Fibroblast of villous mesenchyme (primary cell): ENCODE measurements at regions not wholly inside any gene's neighbourhood (a gene's known extent, or its start where the extent isn't known, plus 50 kb on each side); places are given as distances from the start of the nearest gene placed in this dataset.
A peak's percentile ranks its signal among the peaks of the same experiment; 100 is the strongest.
"Not testable (repeated sequence)": the region's sequence is repeated elsewhere in the genome, so short reads cannot be mapped to it uniquely, and the experiment has no call there.

ENCODE experiments used
- DNase-seq: peaks from one replicate; pipeline ENCODE4 v3.0.0-alpha.2; 2010; ENCODE audit warnings: low read depth
- H3K4me3 ChIP-seq: 2 replicates; pipeline ENCODE4 v1.5.1; 2011; ENCODE audit warnings: low read depth, mild to moderate bottlenecking, low read length
- TF ChIP-seq, protein P1 (sequence below): IDR thresholded peaks from 2 replicates; pipeline ENCODE4 v1.5.1; 2012; ENCODE audit warnings: low read depth, mild to moderate bottlenecking, low read length; ENCODE audit not compliant: insufficient read depth

DNA sequence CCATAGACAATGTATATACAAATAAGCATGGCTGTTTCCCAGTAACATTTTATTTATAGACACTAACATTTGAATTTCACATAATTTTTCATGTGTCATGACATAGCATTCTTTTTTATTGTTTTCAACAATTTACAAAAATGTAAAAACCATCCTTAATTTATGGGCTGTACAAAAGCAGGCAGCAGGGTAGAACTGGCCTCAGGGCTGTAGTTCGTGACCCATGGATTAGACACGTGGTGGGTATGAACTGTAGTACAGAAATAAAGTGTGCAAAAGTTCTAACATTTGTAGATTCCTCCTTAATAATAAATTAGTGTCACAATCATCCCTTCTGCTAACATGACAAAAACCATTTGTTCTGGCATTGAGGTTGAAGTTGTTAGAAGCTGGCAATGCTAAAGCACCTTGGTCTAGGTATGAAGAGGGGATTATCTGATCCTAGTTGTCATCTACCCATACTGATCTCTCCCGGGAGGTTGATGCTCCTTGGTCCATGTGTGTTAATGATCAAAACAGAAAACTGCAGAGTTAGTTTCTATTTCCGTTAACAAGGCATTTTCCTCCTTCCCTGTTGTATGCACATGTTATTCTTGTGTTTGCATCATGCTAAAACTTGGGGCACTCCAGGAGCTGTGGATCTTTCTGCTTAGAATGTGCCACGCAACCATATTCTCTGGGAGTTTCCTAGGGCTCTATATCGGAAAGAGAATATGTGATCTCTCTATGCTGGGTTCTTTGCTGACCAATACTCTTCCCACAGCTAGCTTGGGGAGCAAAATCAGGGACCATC, 917.6 kb downstream of the TLE1 start:
- no peak for DNase-seq
- no peak overlapping the region for H3K4me3 ChIP-seq
- TF ChIP-seq, protein P1, sequence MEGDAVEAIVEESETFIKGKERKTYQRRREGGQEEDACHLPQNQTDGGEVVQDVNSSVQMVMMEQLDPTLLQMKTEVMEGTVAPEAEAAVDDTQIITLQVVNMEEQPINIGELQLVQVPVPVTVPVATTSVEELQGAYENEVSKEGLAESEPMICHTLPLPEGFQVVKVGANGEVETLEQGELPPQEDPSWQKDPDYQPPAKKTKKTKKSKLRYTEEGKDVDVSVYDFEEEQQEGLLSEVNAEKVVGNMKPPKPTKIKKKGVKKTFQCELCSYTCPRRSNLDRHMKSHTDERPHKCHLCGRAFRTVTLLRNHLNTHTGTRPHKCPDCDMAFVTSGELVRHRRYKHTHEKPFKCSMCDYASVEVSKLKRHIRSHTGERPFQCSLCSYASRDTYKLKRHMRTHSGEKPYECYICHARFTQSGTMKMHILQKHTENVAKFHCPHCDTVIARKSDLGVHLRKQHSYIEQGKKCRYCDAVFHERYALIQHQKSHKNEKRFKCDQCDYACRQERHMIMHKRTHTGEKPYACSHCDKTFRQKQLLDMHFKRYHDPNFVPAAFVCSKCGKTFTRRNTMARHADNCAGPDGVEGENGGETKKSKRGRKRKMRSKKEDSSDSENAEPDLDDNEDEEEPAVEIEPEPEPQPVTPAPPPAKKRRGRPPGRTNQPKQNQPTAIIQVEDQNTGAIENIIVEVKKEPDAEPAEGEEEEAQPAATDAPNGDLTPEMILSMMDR, result no peak

DNA sequence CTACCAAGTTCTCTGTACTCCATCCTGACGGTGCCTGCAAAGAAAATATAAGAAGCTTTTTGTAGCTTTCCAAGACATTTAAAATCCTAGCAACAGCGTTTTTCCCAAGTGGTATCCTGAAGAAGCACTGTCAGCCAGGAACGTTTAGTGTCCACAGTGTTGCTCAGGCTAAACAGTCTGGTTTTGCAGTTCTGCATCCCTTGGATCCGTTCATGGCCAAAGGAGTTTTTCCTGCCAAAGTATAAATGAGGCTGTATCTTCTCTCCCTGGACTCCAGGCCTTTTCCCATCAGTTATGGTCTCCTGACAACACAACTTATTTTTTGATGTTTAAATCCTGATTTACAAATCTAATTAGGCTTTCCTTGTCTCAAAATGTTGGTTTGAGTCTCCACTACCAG, 925.8 kb downstream of the TLE1 start:
- TF ChIP-seq, protein P1, result no peak
- DNase-seq, result no peak
- H3K4me3 ChIP-seq, result no peak overlapping the region

DNA sequence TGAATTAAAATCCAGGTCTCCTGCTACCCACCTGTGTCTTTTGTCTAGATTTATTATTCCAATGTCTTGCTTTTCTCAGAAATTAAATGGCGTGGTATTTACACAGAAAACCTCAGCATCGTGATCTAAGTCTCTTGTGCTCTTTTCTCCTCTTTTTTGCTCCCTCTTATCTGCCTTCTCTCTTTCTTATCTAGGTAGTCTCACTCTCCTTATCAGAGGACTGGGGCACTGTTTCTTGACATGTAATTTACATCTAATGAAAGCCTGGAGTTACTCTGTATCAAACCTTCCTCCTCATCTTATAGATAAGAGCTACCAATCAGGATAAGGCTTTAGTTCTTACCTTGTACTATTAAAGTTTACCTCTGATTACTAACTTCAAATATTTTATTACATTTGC, 933.8 kb downstream of the TLE1 start:
- DNase-seq, result no peak
- H3K4me3 ChIP-seq, result no peak overlapping the region
- TF ChIP-seq, protein P1, result no peak

DNA sequence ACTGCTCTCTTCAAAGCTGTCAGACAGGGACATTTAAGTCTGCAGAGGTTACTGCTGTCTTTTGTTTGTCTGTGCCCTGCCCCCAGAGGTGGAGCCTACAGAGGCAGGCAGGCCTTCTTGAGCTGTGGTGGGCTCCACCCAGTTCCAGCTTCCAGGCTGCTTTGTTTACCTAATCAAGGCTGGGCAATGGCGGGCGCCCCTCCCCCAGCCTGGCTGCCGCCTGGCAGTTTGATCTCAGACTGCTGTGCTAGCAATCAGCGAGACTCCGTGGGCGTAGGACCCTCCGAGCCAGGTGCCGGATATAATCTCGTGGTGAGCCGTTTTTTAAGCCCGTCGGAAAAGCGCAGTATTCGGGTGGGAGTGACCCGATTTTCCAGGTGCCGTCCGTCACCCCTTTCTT, 942.3 kb downstream of the TLE1 start:
- H3K4me3 ChIP-seq, result not testable (repeated sequence)

DNA sequence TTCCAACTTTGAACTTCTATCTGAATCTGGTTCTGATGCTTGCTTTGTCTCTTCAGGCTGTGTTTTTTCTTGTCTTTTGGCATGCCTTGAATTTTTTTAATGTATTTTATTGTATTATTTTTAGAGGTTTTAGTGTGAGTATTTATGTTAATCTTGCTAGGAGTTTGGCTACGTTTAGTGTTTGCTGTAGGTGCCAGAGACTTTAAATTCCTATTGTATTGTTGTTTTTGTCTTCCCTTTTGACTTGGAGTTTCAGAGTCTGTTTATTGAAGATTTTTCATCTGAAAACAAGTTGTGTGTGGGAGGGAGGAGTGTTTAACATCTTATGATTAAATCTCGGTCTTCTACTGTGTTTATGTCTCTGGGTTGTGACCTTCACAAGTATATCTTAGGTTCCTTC, 956.8 kb downstream of the TLE1 start:
- TF ChIP-seq, protein P1, result no peak
- DNase-seq, result peak; percentile 12
- H3K4me3 ChIP-seq, result no peak overlapping the region

More for the DNA sequence above, 942.3 kb downstream of the TLE1 start:
- DNase-seq, result not testable (repeated sequence)

DNA sequence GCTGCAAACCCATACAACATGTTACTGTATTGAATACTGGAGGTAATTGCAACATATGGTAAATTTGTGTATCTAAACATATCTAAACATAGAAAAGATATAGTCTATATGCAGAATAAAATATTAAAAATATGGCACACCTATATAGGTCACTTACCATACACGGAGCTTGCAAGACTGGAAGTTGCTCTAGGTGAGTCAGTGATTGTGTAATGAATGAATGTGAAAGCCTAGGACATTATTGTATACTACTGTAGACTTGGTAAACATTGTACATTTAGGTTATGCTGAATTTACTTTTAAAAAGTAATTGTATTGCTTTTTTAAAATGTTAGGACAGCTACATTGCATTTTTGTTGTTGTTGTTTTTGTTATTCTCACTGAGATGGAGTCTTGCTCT, 968.8 kb downstream of the TLE1 start:
- H3K4me3 ChIP-seq, result no peak overlapping the region
- DNase-seq, result no peak
- TF ChIP-seq, protein P1, result no peak

DNA sequence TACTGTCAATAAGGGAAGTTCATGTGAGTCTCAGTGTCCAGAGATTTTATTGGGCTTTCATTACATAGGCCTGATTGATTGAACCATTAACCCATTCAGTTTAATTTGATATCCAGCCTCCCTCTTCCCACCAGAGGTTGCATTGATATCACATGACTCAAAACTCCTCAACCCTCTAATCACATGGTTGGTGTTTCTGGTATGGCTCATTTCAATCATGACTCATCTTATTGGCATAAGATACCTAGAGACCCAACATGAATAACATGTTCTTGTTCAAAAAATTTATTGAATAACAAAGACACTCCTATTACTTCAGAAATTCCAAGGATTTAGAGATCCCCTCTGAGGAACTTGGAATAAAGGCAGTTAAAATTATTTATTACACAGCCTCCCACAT, 982.2 kb downstream of the TLE1 start:
- TF ChIP-seq, protein P1, result no peak
- H3K4me3 ChIP-seq, result no peak overlapping the region
- no peak for DNase-seq
